OCI-LY1 (cell line): ENCODE measurements at regions not wholly inside any gene's neighbourhood (a gene's known extent, or its start where the extent isn't known, plus 50 kb on each side); places are given as distances from the start of the nearest gene placed in this dataset.

Experiments used
- CTCF ChIP-seq: fragments of 200-600 bp; sonication (generic), shearing (Covaris generic); IDR thresholded peaks from 2 replicates; pipeline ENCODE4 v1.5.1; 2017; ENCODE audit warnings: mild to moderate bottlenecking, antibody characterized with exemption, low read length, moderate library complexity, mixed read lengths
- EZH2 ChIP-seq: fragments of 200-600 bp; sonication (generic), shearing (Covaris generic); IDR thresholded peaks from 2 replicates; pipeline ENCODE4 v1.8.0; 2017; ENCODE audit warnings: borderline replicate concordance, mixed run types, mild to moderate bottlenecking, antibody characterized with exemption, low read length, moderate library complexity, mixed read lengths

DNA sequence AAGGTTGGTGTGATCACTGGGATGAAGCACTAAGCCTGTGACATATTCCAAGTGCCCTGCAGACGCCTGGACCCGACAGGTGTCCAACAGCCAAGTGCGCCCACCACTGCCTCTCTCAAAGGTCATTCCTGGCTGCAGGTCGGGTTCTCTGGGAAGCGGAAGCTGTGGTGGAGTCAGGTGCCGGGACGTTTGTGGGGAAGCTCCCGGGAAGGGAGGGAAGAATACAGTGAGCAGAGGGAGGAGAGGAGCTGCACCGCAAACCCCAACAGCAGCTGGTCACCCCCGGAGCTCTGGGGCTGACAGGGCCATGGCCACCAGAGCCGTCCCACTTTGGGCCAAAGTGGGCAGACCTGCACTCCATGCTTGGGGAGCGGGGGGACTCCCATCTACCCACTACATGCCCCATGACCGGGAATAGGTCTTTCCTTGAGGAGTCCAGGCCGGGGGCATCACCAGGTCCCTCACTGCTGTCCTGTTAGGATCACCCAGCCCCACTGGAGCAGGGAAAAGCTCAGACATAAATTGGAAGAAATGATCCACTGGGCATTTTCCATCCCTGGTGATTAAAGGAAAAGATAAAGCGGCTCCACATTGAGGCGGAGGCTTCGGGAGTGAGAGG is 84.5 kb upstream of the PPP2R2D start:
- no peak for TF ChIP-seq CTCF
- TF ChIP-seq EZH2, result no peak
